SU-DHL-6 (cell line): ENCODE measurements at regions not wholly inside any gene's neighbourhood (a gene's known extent, or its start where the extent isn't known, plus 50 kb on each side); places are given as distances from the start of the nearest gene placed in this dataset.

Experiments
- H2AFZ ChIP-seq: fragments of 200-600 bp; sonication (generic); 2 replicates; pipeline ENCODE4 v1.6.1; 2014; ENCODE audit warnings: low read depth, mild to moderate bottlenecking, moderate library complexity, mixed read lengths, antibody characterized with exemption, low read length; ENCODE audit not compliant: severe bottlenecking
- H3F3A ChIP-seq: fragments of 200-600 bp; shearing (Covaris generic); 2 replicates; pipeline ENCODE4 v1.6.0; 2016; ENCODE audit warnings: antibody characterized with exemption, mild to moderate bottlenecking; ENCODE audit not compliant: insufficient read depth
- H3K27ac ChIP-seq: fragments of 200-600 bp; sonication (generic); 2 replicates; pipeline ENCODE4 v1.5.1; 2016; ENCODE audit warnings: low read depth, mild to moderate bottlenecking, low read length, moderate library complexity, mixed read lengths
- H3K27me3 ChIP-seq: fragments of 200-600 bp; sonication (generic), shearing (Covaris generic); 2 replicates; pipeline ENCODE4 v1.6.0; 2014; ENCODE audit warnings: mild to moderate bottlenecking, low read length
- H3K36me3 ChIP-seq: fragments of 200-600 bp; sonication (generic); 2 replicates; pipeline ENCODE4 v1.6.1; 2014; ENCODE audit warnings: mild to moderate bottlenecking, low read length, mixed read lengths
- H3K4me2 ChIP-seq: fragments of 300-600, 200-600 bp; shearing (Covaris generic), sonication (generic); 2 replicates; pipeline ENCODE4 v1.6.0; 2014; ENCODE audit warnings: low read length, low read depth, mild to moderate bottlenecking; ENCODE audit not compliant: poor library complexity, severe bottlenecking
- H3K4me3 ChIP-seq: fragments of 200-600 bp; sonication (generic); 2 replicates; pipeline ENCODE4 v1.5.1; 2014; ENCODE audit warnings: antibody characterized with exemption, low read length, mild to moderate bottlenecking, mixed read lengths; ENCODE audit not compliant: insufficient read depth, poor library complexity, severe bottlenecking
- H3K79me2 ChIP-seq: fragments of 200-600 bp; sonication (generic); 2 replicates; pipeline ENCODE4 v1.6.1; 2014; ENCODE audit warnings: mild to moderate bottlenecking, low read length, moderate library complexity; ENCODE audit not compliant: insufficient read depth
- H3K9ac ChIP-seq: fragments of 200-600 bp; sonication (generic); 2 replicates; pipeline ENCODE4 v1.7.0; 2014; ENCODE audit warnings: mild to moderate bottlenecking, low read length
- H3K9me2 ChIP-seq: fragments of 200-600 bp; sonication (generic); replicated peaks from 2 replicates; pipeline ENCODE4 v1.6.1; 2014; ENCODE audit warnings: low read length; ENCODE audit not compliant: insufficient read depth
- H3K9me3 ChIP-seq: fragments of 200-600 bp; sonication (generic); 2 replicates; pipeline ENCODE4 v1.6.1; 2014; ENCODE audit warnings: low read length, mixed read lengths; ENCODE audit not compliant: insufficient read depth
- H4K20me1 ChIP-seq: fragments of 200-600 bp; sonication (generic); 2 replicates; pipeline ENCODE4 v1.6.1; 2014; ENCODE audit warnings: low read depth, mild to moderate bottlenecking, antibody characterized with exemption, low read length, moderate library complexity, mixed read lengths
- EZH2phosphoT487 ChIP-seq: fragments of 200-600 bp; sonication (generic), shearing (Covaris generic); conservative IDR thresholded peaks from 2 replicates; pipeline ENCODE4 v1.6.1; 2018; ENCODE audit warnings: mild to moderate bottlenecking, antibody characterized with exemption, low read length, moderate library complexity, mixed read lengths
- TF ChIP-seq, protein P1 (sequence below): fragments of 200-600 bp; sonication (generic); IDR thresholded peaks from one replicate; pipeline ENCODE4 v1.5.1; 2017; ENCODE audit warnings: antibody characterized with exemption, mild to moderate bottlenecking, low read length, moderate library complexity; ENCODE audit not compliant: insufficient read depth, poor library complexity, severe bottlenecking

DNA sequence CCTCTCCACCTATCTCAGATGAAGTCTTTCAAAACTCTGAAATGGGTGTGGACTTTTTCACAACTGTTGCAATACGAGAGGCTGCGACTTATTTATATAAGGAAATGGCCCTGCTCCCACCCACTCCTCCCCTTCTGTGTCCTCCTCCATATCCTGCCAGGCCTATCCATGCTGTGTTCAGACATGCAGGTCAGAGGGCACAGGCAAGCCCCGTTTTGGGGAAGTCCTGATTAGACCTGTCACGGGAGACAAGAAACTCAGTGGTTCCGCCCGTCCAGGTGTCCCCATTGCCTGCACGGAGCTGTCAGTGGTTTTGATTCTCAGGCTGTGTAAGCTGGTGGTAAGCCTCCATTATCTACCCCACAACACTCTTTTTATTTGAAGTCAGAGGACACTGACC, 99.6 kb upstream of the MGAT5 start:
- 0 out of 2 replicates have a peak, but pooled peaks cover 16% of the 10 kb centered on the region for H3K79me2 ChIP-seq
- H3K4me2 ChIP-seq = no peak overlapping the region
- H3K9me3 ChIP-seq = no peaks in the 10 kb centered on the region
- no peaks in the 10 kb centered on the region for H3K36me3 ChIP-seq
- H4K20me1 ChIP-seq = 0 out of 2 replicates have a peak, but pooled peaks cover 4% of the 10 kb centered on the region
- TF ChIP-seq, protein P1, sequence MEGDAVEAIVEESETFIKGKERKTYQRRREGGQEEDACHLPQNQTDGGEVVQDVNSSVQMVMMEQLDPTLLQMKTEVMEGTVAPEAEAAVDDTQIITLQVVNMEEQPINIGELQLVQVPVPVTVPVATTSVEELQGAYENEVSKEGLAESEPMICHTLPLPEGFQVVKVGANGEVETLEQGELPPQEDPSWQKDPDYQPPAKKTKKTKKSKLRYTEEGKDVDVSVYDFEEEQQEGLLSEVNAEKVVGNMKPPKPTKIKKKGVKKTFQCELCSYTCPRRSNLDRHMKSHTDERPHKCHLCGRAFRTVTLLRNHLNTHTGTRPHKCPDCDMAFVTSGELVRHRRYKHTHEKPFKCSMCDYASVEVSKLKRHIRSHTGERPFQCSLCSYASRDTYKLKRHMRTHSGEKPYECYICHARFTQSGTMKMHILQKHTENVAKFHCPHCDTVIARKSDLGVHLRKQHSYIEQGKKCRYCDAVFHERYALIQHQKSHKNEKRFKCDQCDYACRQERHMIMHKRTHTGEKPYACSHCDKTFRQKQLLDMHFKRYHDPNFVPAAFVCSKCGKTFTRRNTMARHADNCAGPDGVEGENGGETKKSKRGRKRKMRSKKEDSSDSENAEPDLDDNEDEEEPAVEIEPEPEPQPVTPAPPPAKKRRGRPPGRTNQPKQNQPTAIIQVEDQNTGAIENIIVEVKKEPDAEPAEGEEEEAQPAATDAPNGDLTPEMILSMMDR = no peak
- TF ChIP-seq EZH2phosphoT487 = no peak
- no peaks in the 10 kb centered on the region for H3K9me2 ChIP-seq
- H3K9ac ChIP-seq = no peak overlapping the region
- H3F3A ChIP-seq = no peaks in the 10 kb centered on the region
- no peak overlapping the region for H2AFZ ChIP-seq
- H3K27me3 ChIP-seq = no peaks in the 10 kb centered on the region
- no peak overlapping the region for H3K4me3 ChIP-seq
- H3K27ac ChIP-seq = no peak overlapping the region

DNA sequence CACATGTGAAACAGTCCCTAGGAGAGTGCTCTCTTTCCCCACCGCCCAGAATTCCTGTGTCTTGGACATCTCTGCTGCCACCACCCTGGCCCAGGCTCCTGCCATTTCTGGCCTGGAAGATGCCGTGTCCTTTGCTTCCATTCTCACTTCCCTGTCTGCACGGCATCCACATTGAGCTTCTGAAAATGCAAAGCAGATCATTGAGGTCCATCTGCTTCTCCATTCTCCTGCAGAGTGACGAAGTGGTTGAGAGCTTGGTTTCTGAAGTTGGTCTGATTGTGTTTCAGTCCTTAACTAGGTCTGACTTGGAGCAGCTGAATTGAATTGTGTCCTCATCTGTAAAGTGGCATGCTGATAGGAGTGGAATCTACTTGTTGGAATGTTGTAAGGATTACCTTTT, 98.7 kb upstream of the MGAT5 start:
- Histone ChIP-seq H2AFZ (no peak overlapping the region), H3F3A (no peaks in the 10 kb centered on the region), H3K79me2 (0 out of 2 replicates have a peak, but pooled peaks cover 16% of the 10 kb centered on the region), H3K27ac (no peak overlapping the region), H3K9ac (no peak overlapping the region), H3K9me3 (no peaks in the 10 kb centered on the region), H3K4me3 (no peak overlapping the region), H3K27me3 (no peaks in the 10 kb centered on the region), H3K36me3 (no peaks in the 10 kb centered on the region), H3K9me2 (no peaks in the 10 kb centered on the region), H3K4me2 (no peak overlapping the region), H4K20me1 (0 out of 2 replicates have a peak, but pooled peaks cover 4% of the 10 kb centered on the region)
- TF ChIP-seq EZH2phosphoT487 = no peak

DNA sequence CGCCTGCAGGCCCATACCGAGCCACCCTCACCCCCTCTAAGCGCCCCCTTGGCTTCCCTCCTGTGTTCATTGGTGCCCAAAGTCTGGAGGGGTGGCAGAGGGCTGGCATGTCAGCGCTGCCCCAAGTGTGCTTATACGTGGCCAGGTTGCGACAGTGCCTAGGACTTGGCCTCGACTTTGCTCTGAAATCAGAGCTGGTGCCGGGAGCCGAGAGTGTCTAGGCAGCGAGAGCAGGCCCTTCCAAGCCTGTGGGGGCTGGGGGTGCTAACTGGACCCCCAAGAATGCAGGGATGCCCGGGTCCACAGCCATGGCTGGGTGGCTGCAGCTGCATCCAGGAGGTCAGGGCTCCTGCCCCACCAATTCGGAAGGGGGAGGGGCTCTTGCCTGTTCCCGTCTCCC, 95.6 kb upstream of the MGAT5 start:
- H3K27ac ChIP-seq = no peak overlapping the region
- H3K9ac ChIP-seq = no peak overlapping the region
- H3K27me3 ChIP-seq = no peaks in the 10 kb centered on the region
- no peaks in the 10 kb centered on the region for H3K9me3 ChIP-seq
- peaks cover 30% of the 10 kb centered on the region; the same call in 1 of the 2 replicates for H3K79me2 ChIP-seq
- no peak overlapping the region for H3K4me3 ChIP-seq
- no peak overlapping the region for H2AFZ ChIP-seq
- H3K9me2 ChIP-seq = no peaks in the 10 kb centered on the region
- TF ChIP-seq, protein P1 = no peak
- no peak for TF ChIP-seq EZH2phosphoT487
- H3K36me3 ChIP-seq = no peaks in the 10 kb centered on the region
- H4K20me1 ChIP-seq = peaks cover 7% of the 10 kb centered on the region; the same call in 1 of the 2 replicates
- H3K4me2 ChIP-seq = no peak overlapping the region
- H3F3A ChIP-seq = no peaks in the 10 kb centered on the region

DNA sequence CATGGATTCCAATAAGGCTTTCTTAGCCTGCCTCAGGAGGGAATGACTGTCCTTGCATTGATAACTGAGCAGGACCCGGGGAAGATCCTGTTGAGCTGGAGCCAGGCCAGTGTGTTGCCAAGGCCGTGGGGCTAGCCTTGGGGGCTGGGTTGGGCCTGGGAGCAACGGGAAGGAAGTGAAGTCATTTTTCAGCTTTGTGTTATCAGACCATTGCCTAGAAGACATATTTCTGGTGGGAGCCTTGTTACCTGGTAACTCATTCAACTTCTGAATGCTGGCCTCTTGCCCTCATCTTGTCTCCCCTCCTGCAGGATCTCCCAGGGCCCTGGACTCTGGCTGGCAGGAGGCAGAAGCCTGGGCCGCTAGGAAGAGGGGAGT, 92.7 kb upstream of the MGAT5 start:
- Histone ChIP-seq H2AFZ (no peak overlapping the region), H4K20me1 (peaks cover 8% of the 10 kb centered on the region; the same call in 1 of the 2 replicates), H3K9me2 (no peaks in the 10 kb centered on the region), H3K9me3 (no peaks in the 10 kb centered on the region), H3K4me3 (no peak overlapping the region), H3F3A (no peaks in the 10 kb centered on the region), H3K27me3 (no peaks in the 10 kb centered on the region), H3K27ac (no peak overlapping the region), H3K9ac (no peak overlapping the region), H3K36me3 (no peaks in the 10 kb centered on the region), H3K79me2 (peaks cover 25% of the 10 kb centered on the region; the same call in 1 of the 2 replicates), H3K4me2 (no peak overlapping the region)
- TF ChIP-seq, protein P1 = no peak
- no peak for TF ChIP-seq EZH2phosphoT487
